HG03571 (cell line): ENCODE measurements at regions not wholly inside any gene's neighbourhood (a gene's known extent, or its start where the extent isn't known, plus 50 kb on each side); places are given as distances from the start of the nearest gene placed in this dataset.
"Not testable (repeated sequence)": the region's sequence is repeated elsewhere in the genome, so short reads cannot be mapped to it uniquely, and the experiment has no call there.

Source experiments
- ATAC-seq: cut with Tn5 transposase; IDR thresholded peaks from one replicate; pipeline ENCODE4 v1.9.1; 2021; ENCODE audit not compliant: unreplicated experiment

- ATAC-seq: no peak
Measured at GRCh38 chr1:83520797-83521196, 478.1 kb downstream of the TTLL7 start.

GRCh38 chr1:83516369-83516768 is 482.6 kb downstream of the TTLL7 start:
- no peak for ATAC-seq

- ATAC-seq: no peak
Measured at GRCh38 chr1:83515578-83516154, 483.3 kb downstream of the TTLL7 start.

GRCh38 chr1:83512373-83513193 is 486.3 kb downstream of the TTLL7 start:
- ATAC-seq: no peak

- ATAC-seq: no peak
Measured at GRCh38 chr1:83511146-83511726, 487.7 kb downstream of the TTLL7 start.

- no peak for ATAC-seq
Measured at GRCh38 chr1:83509301-83509781, 489.6 kb downstream of the TTLL7 start.

GRCh38 chr1:83508485-83509151 is 490.3 kb downstream of the TTLL7 start:
- peak; percentile 96 for ATAC-seq

GRCh38 chr1:83505148-83505547 is 493.8 kb downstream of the TTLL7 start:
- ATAC-seq: no peak

- ATAC-seq: no peak
Measured at GRCh38 chr1:83503153-83503552, 495.8 kb downstream of the TTLL7 start.

- ATAC-seq: peak; percentile 89
Measured at GRCh38 chr1:83500987-83501591, 497.8 kb downstream of the TTLL7 start.

GRCh38 chr1:83500531-83500930 is 498.4 kb downstream of the TTLL7 start:
- no peak for ATAC-seq

- peak; percentile 52 for ATAC-seq
Measured at GRCh38 chr1:83499998-83500397, 498.9 kb downstream of the TTLL7 start.

- ATAC-seq: no peak
Measured at GRCh38 chr1:83497563-83497962, 501.4 kb downstream of the TTLL7 start.

GRCh38 chr1:83495560-83495959 is 503.4 kb downstream of the TTLL7 start:
- ATAC-seq: no peak

GRCh38 chr1:83493633-83494032 is 505.3 kb downstream of the TTLL7 start:
- ATAC-seq: no peak

GRCh38 chr1:83491930-83492329 is 507.0 kb downstream of the TTLL7 start:
- ATAC-seq: no peak

GRCh38 chr1:83490988-83491387 is 507.9 kb downstream of the TTLL7 start:
- no peak for ATAC-seq

- peak; percentile 79 for ATAC-seq
Measured at GRCh38 chr1:83488105-83488504, 510.8 kb downstream of the TTLL7 start.

GRCh38 chr1:83487460-83487859 is 511.5 kb downstream of the TTLL7 start:
- not testable (repeated sequence) for ATAC-seq

GRCh38 chr1:83485314-83486019 is 513.5 kb downstream of the TTLL7 start:
- ATAC-seq: not testable (repeated sequence)
